ENCODE measurements at regions not wholly inside any gene's neighbourhood (a gene's known extent, or its start where the extent isn't known, plus 50 kb on each side); places are given as distances from the start of the nearest gene placed in this dataset.
"Not testable (repeated sequence)": the region's sequence is repeated elsewhere in the genome, so short reads cannot be mapped to it uniquely, and the experiment has no call there.

DNA sequence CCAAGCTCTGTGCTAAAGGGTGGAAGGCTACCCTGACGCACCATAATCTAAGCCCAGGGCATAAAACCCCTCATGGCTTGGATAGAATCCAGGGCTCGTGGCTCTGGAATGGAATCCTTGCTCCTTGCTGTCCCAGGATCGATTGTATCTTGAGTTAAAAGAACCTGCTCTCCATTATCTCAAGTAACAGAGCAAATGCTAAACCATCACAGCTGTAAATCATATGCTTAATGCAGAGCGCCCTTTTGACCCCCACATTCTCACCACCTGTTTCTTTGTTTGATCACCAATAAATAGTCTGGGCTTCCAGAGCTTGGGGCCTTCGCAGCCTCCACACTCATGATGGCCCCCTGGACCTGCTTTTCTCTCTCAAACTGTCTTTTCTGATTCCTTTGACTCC is 299.3 kb upstream of the MGAT4C start:
- TF ChIP-seq, protein P1, sequence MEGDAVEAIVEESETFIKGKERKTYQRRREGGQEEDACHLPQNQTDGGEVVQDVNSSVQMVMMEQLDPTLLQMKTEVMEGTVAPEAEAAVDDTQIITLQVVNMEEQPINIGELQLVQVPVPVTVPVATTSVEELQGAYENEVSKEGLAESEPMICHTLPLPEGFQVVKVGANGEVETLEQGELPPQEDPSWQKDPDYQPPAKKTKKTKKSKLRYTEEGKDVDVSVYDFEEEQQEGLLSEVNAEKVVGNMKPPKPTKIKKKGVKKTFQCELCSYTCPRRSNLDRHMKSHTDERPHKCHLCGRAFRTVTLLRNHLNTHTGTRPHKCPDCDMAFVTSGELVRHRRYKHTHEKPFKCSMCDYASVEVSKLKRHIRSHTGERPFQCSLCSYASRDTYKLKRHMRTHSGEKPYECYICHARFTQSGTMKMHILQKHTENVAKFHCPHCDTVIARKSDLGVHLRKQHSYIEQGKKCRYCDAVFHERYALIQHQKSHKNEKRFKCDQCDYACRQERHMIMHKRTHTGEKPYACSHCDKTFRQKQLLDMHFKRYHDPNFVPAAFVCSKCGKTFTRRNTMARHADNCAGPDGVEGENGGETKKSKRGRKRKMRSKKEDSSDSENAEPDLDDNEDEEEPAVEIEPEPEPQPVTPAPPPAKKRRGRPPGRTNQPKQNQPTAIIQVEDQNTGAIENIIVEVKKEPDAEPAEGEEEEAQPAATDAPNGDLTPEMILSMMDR (IDR thresholded peaks at IDR 0.05) = not testable (repeated sequence)
- not testable (repeated sequence) for TF ChIP-seq POLR2AphosphoS5, EP300, POLR2A (IDR thresholded peaks at IDR 0.05)

Data from upper lobe of left lung (tissue), 4 donors.